HCT116 (cell line): ENCODE measurements at regions not wholly inside any gene's neighbourhood (a gene's known extent, or its start where the extent isn't known, plus 50 kb on each side); places are given as distances from the start of the nearest gene placed in this dataset.

Experiments
- ATAC-seq: fragments of 200-7000 bp; cut with Tn5 transposase; 2 replicates; pipeline ENCODE4 v1.9.1; 2020; ENCODE audit warnings: mild to moderate bottlenecking, moderate library complexity
- BruUV-seq: library from RNA; stranded (reverse); fragments of 400-500 nt; replicated peaks from 2 replicates; lab custom pipeline; 2021; lab: Mats Ljungman, UMichigan
- CTCF ChIA-PET: fragments of 300-600 bp; sonication (Branson Sonifier 250); formaldehyde crosslinking; loops from one replicate; lab custom pipeline; 2021; ENCODE audit warnings: antibody characterized with exemption; lab: Charles Lee
- POLR2A ChIA-PET: fragments of 300-600, 350-600 bp; sonication (Branson Sonifier 250); formaldehyde crosslinking; loops from one replicate; lab custom pipeline; 2021; ENCODE audit warnings: antibody characterized with exemption; lab: Charles Lee
- RAD21 ChIA-PET, 2 experiments: fragments of 300-600 bp; sonication (Branson Sonifier 250); formaldehyde crosslinking; loops; one replicate each; lab custom pipeline; 2023; ENCODE audit warnings: low total read pairs in 2 of 2; ENCODE audit not compliant: uncharacterized antibody in 2 of 2, unreplicated experiment in 2 of 2, low non-redundant PET in 1 of 2; lab: Charles Lee
- DNase-seq: peaks from one replicate; pipeline ENCODE4 v3.0.0-alpha.2; 2010; ENCODE audit warnings: low read depth, low spot score
- H2AFZ ChIP-seq: fragments of 200-600 bp; shearing (Covaris generic), sonication (generic); 2 replicates; pipeline ENCODE4 v1.6.1; 2017; ENCODE audit warnings: low read depth, mixed run types, mixed read lengths, antibody characterized with exemption, low read length; ENCODE audit not compliant: poor library complexity, severe bottlenecking
- H3K27ac ChIP-seq: 2 replicates; pipeline ENCODE4 v1.5.1; 2012; ENCODE audit warnings: low read depth, low read length
- H3K27me3 ChIP-seq: fragments of 200-600 bp; sonication (generic); 2 replicates; pipeline ENCODE4 v1.6.1; 2016; ENCODE audit warnings: mixed run types, low read length, mixed read lengths; ENCODE audit not compliant: insufficient read depth
- H3K36me3 ChIP-seq, 2 experiments: fragments of 200-500 bp in 1 of 2; fragments of 200-600 bp in 1 of 2; sonication (Bioruptor generic) in 1 of 2; sonication (generic) in 1 of 2; 2 replicates each; pipeline versions ENCODE4 v1.5.1 to v1.6.1; 2014 to 2016; ENCODE audit warnings: low read length in 2 of 2, inconsistent platforms in 1 of 2, mixed read lengths in 1 of 2, mixed run types in 1 of 2; ENCODE audit not compliant: insufficient read depth in 2 of 2, control insufficient read depth in 1 of 2
- H3K4me1 ChIP-seq, 2 experiments: fragments of 200-600 bp in 1 of 2; sonication (generic) in 1 of 2; 2 replicates each; pipeline versions ENCODE4 v1.5.1 to v1.6.1; 2012 to 2017; ENCODE audit warnings: low read length in 2 of 2, inconsistent platforms in 1 of 2, mild to moderate bottlenecking in 1 of 2, mixed read lengths in 1 of 2, mixed run types in 1 of 2, moderate library complexity in 1 of 2; ENCODE audit not compliant: insufficient read depth in 2 of 2, control insufficient read depth in 1 of 2
- H3K4me2 ChIP-seq: fragments of 200-600 bp; sonication (generic); 2 replicates; pipeline ENCODE4 v1.6.1; 2017; ENCODE audit warnings: mixed run types, low read length, mixed read lengths
- H3K4me3 ChIP-seq, 2 experiments: fragments of 200-600 bp in 1 of 2; sonication (generic) in 1 of 2; replicated peaks in 1 of 2; 2 replicates each; pipeline ENCODE4 v1.5.1; 2011 to 2016; ENCODE audit warnings: low read length in 2 of 2, control low read depth in 1 of 2, low read depth in 1 of 2, mild to moderate bottlenecking in 1 of 2, mixed read lengths in 1 of 2, mixed run types in 1 of 2
- H3K79me2 ChIP-seq: fragments of 200-600 bp; sonication (generic); 2 replicates; pipeline ENCODE4 v1.6.1; 2017; ENCODE audit warnings: mild to moderate bottlenecking, mixed run types, low read length, moderate library complexity, mixed read lengths; ENCODE audit not compliant: insufficient read depth
- H3K9ac ChIP-seq: fragments of 200-600 bp; sonication (generic); 2 replicates; pipeline ENCODE4 v1.6.1; 2016; ENCODE audit warnings: low read length, mixed read lengths
- H3K9me2 ChIP-seq: fragments of 200-600 bp; sonication (generic), shearing (Covaris generic); 2 replicates; pipeline ENCODE4 v1.6.1; 2017; ENCODE audit warnings: mixed run types, mild to moderate bottlenecking, moderate library complexity; ENCODE audit not compliant: insufficient read depth
- H3K9me3 ChIP-seq, 2 experiments: fragments of 200-500 bp in 1 of 2; fragments of 200-600 bp in 1 of 2; sonication (Bioruptor generic) in 1 of 2; sonication (generic) in 1 of 2; 2 replicates each; pipeline ENCODE4 v1.6.1; 2014 to 2017; ENCODE audit warnings: low read length in 2 of 2, mixed read lengths in 2 of 2, inconsistent platforms in 1 of 2, low read depth in 1 of 2, mild to moderate bottlenecking in 1 of 2, mixed run types in 1 of 2, moderate library complexity in 1 of 2; ENCODE audit not compliant: control insufficient read depth in 1 of 2, insufficient read depth in 1 of 2
- H4K20me1 ChIP-seq: fragments of 200-600 bp; sonication (generic), shearing (Covaris generic); 2 replicates; pipeline ENCODE4 v1.6.1; 2017; ENCODE audit warnings: mixed run types, mild to moderate bottlenecking, moderate library complexity; ENCODE audit not compliant: insufficient read depth
- CEBPB ChIP-seq: IDR thresholded peaks from 2 replicates; pipeline ENCODE4 v1.6.1; 2012; ENCODE audit warnings: low read depth
- EGR1 ChIP-seq: IDR thresholded peaks from 2 replicates; pipeline ENCODE4 v1.6.1; 2012; ENCODE audit warnings: low read depth
- ELF1 ChIP-seq: IDR thresholded peaks from 2 replicates; pipeline ENCODE4 v1.6.1; 2012; ENCODE audit warnings: low read depth, borderline replicate concordance
- EZH2 ChIP-seq: fragments of 200-600 bp; sonication (generic); IDR thresholded peaks from 2 replicates; pipeline ENCODE4 v1.6.1; 2017; ENCODE audit warnings: antibody characterized with exemption, mixed run types
- JUND ChIP-seq: IDR thresholded peaks from 2 replicates; pipeline ENCODE4 v1.6.1; 2012
- POLR2AphosphoS5 ChIP-seq: IDR thresholded peaks from 2 replicates; pipeline ENCODE4 v1.6.1; 2011; ENCODE audit warnings: mild to moderate bottlenecking, low read depth, low read length, moderate library complexity
- RAD21 ChIP-seq: IDR thresholded peaks from 2 replicates; pipeline ENCODE4 v1.6.1; 2012; ENCODE audit warnings: low read depth, mild to moderate bottlenecking
- SIN3A ChIP-seq: IDR thresholded peaks from 2 replicates; pipeline ENCODE4 v1.6.1; 2012; ENCODE audit warnings: low read depth
- SP1 ChIP-seq: IDR thresholded peaks from 2 replicates; pipeline ENCODE4 v1.6.1; 2012; ENCODE audit warnings: low read depth
- SRF ChIP-seq: IDR thresholded peaks from 2 replicates; pipeline ENCODE4 v1.6.1; 2012; ENCODE audit warnings: low read depth
- TCF7L2 ChIP-seq: IDR thresholded peaks from 2 replicates; pipeline ENCODE4 v1.7.0; 2011; ENCODE audit warnings: borderline replicate concordance, inconsistent platforms; ENCODE audit not compliant: insufficient read depth, insufficient read length; ENCODE audit errors: extremely low read depth
- YY1 ChIP-seq: IDR thresholded peaks from 2 replicates; pipeline ENCODE4 v1.6.1; 2011; ENCODE audit warnings: low read length, low read depth, moderate library complexity, mild to moderate bottlenecking; ENCODE audit not compliant: insufficient replicate concordance; ENCODE audit errors: extremely low read depth
- ZNF274 ChIP-seq: fragments of 200-500 bp; sonication (Bioruptor generic); IDR thresholded peaks from 2 replicates; pipeline ENCODE4 v1.6.1; 2014; ENCODE audit warnings: mild to moderate bottlenecking, low read depth, low read length, inconsistent platforms
- intact Hi-C: fragments of 100-400 bp; cut with micrococcal nuclease; formaldehyde crosslinking; loops from 2 replicates; pipeline ENCODE4 v1.10.0; 2022
- TF ChIP-seq, protein P1 (sequence below): IDR thresholded peaks from 2 replicates; pipeline ENCODE4 v1.6.1; 2012; ENCODE audit warnings: low read depth
- TF ChIP-seq, protein P2 (sequence below): IDR thresholded peaks from 2 replicates; pipeline ENCODE4 v1.6.1; 2012
- TF ChIP-seq, protein P3 (sequence below): IDR thresholded peaks from 2 replicates; pipeline ENCODE4 v1.6.1; 2011; ENCODE audit warnings: mild to moderate bottlenecking, low read length, moderate library complexity; ENCODE audit not compliant: insufficient replicate concordance; ENCODE audit errors: extremely low read depth

DNA sequence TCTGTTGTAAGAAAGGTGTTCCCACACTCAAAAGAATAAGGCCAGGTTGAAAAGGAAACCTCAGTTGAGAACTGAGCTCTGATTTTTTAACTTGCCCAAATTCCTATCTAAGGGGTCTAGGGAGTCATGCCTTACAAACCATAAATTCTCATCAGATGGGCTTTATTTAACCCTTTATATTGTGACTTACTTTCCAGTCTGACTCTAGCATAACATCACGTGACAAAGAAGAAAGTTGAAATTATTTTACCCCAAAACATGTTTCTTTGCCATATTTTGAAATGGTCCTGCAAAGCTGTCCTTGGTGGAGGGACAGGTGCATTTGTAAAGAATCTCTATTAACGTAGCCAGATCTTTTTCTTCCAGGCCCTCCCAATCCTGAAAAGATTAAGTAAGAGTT, 411.7 kb downstream of the GALC start:
- no peak overlapping the region for H3K9ac ChIP-seq
- CTCF ChIA-PET, result no interaction called here
- H4K20me1 ChIP-seq, result no peaks in the 10 kb centered on the region
- no peaks in the 10 kb centered on the region for H3K36me3 ChIP-seq
- TF ChIP-seq EGR1 (no peak), TCF7L2 (no peak), RAD21 (no peak), CEBPB (no peak), SRF (no peak), POLR2AphosphoS5 (no peak), SIN3A (no peak), YY1 (no peak), JUND (no peak), ELF1 (no peak), EZH2 (no peak), SP1 (no peak), ZNF274 (no peak)
- TF ChIP-seq, protein P1, sequence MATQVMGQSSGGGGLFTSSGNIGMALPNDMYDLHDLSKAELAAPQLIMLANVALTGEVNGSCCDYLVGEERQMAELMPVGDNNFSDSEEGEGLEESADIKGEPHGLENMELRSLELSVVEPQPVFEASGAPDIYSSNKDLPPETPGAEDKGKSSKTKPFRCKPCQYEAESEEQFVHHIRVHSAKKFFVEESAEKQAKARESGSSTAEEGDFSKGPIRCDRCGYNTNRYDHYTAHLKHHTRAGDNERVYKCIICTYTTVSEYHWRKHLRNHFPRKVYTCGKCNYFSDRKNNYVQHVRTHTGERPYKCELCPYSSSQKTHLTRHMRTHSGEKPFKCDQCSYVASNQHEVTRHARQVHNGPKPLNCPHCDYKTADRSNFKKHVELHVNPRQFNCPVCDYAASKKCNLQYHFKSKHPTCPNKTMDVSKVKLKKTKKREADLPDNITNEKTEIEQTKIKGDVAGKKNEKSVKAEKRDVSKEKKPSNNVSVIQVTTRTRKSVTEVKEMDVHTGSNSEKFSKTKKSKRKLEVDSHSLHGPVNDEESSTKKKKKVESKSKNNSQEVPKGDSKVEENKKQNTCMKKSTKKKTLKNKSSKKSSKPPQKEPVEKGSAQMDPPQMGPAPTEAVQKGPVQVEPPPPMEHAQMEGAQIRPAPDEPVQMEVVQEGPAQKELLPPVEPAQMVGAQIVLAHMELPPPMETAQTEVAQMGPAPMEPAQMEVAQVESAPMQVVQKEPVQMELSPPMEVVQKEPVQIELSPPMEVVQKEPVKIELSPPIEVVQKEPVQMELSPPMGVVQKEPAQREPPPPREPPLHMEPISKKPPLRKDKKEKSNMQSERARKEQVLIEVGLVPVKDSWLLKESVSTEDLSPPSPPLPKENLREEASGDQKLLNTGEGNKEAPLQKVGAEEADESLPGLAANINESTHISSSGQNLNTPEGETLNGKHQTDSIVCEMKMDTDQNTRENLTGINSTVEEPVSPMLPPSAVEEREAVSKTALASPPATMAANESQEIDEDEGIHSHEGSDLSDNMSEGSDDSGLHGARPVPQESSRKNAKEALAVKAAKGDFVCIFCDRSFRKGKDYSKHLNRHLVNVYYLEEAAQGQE, result no peak
- TF ChIP-seq, protein P2, sequence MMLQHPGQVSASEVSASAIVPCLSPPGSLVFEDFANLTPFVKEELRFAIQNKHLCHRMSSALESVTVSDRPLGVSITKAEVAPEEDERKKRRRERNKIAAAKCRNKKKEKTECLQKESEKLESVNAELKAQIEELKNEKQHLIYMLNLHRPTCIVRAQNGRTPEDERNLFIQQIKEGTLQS, result no peak
- TF ChIP-seq, protein P3, sequence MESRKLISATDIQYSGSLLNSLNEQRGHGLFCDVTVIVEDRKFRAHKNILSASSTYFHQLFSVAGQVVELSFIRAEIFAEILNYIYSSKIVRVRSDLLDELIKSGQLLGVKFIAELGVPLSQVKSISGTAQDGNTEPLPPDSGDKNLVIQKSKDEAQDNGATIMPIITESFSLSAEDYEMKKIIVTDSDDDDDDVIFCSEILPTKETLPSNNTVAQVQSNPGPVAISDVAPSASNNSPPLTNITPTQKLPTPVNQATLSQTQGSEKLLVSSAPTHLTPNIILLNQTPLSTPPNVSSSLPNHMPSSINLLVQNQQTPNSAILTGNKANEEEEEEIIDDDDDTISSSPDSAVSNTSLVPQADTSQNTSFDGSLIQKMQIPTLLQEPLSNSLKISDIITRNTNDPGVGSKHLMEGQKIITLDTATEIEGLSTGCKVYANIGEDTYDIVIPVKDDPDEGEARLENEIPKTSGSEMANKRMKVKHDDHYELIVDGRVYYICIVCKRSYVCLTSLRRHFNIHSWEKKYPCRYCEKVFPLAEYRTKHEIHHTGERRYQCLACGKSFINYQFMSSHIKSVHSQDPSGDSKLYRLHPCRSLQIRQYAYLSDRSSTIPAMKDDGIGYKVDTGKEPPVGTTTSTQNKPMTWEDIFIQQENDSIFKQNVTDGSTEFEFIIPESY, result no peak
- ATAC-seq, result no peak
- H2AFZ ChIP-seq, result no peak overlapping the region
- no peaks in the 10 kb centered on the region for H3K79me2 ChIP-seq
- H3K27me3 ChIP-seq, result no peaks in the 10 kb centered on the region
- no peak overlapping the region for H3K27ac ChIP-seq
- intact Hi-C loops, result no loop called here
- no peak for DNase-seq
- POLR2A ChIA-PET, result no interaction called here
- no peak overlapping the region for H3K4me3 ChIP-seq
- RAD21 ChIA-PET, result no interaction called here
- no peak overlapping the region for H3K4me2 ChIP-seq
- H3K9me3 ChIP-seq, result peaks cover 0 to 8% of the 10 kb centered on the region in 2 experiments; a peak in 2 of 4 replicates
- H3K9me2 ChIP-seq, result no peaks in the 10 kb centered on the region
- no peaks in the 10 kb centered on the region for H3K4me1 ChIP-seq
- no TSS peak for BruUV-seq
